OCI-LY7 (cell line): ENCODE measurements at regions not wholly inside any gene's neighbourhood (a gene's known extent, or its start where the extent isn't known, plus 50 kb on each side); places are given as distances from the start of the nearest gene placed in this dataset.

Experiments used
- CTCF ChIP-seq: fragments of 200-600 bp; sonication (generic); conservative IDR thresholded peaks from 2 replicates; pipeline ENCODE4 v1.5.1; 2014; ENCODE audit warnings: mild to moderate bottlenecking, antibody characterized with exemption, low read length, moderate library complexity, mixed read lengths
- EZH2phosphoT487 ChIP-seq: fragments of 200-600 bp; sonication (generic); IDR thresholded peaks from 2 replicates; pipeline ENCODE4 v1.6.1; 2018; ENCODE audit warnings: low read depth, borderline replicate concordance, mild to moderate bottlenecking, mixed run types, antibody characterized with exemption, low read length, moderate library complexity, mixed read lengths

- TF ChIP-seq CTCF (no peak), EZH2phosphoT487 (no peak)
Observed at GRCh38 chr6:165751486-165751885, 88.4 kb upstream of the PDE10A start.
